Anterior cingulate cortex (tissue), 58 donors: ENCODE measurements at regions not wholly inside any gene's neighbourhood (a gene's known extent, or its start where the extent isn't known, plus 50 kb on each side); places are given as distances from the start of the nearest gene placed in this dataset.

Experiments
- DNase-seq, 58 donors: peaks; one replicate each; lab custom pipeline; 2025; lab: John Stamatoyannopoulos, UW

GRCh38 chr12:29073631-29074239 is 75.3 kb upstream of the FAR2 start:
- peak in 14 of 58 donors; percentile 4 to 76 (median 12) for DNase-seq

- DNase-seq: no peak
Observed at GRCh38 chr12:29081101-29081500, 68.0 kb upstream of the FAR2 start.

GRCh38 chr12:29082522-29082921 is 66.6 kb upstream of the FAR2 start:
- no peak for DNase-seq

GRCh38 chr12:29086325-29087271 is 62.5 kb upstream of the FAR2 start:
- no peak for DNase-seq

- DNase-seq: no peak
Observed at GRCh38 chr12:29088611-29089219, 60.4 kb upstream of the FAR2 start.
